Cardiac muscle cell (in vitro differentiated cells and primary cell): ENCODE measurements at regions not wholly inside any gene's neighbourhood (a gene's known extent, or its start where the extent isn't known, plus 50 kb on each side); places are given as distances from the start of the nearest gene placed in this dataset.
A peak's percentile ranks its signal among the peaks of the same experiment; 100 is the strongest.

Source experiments
- DNase-seq, 2 donors: peaks; one replicate each; pipeline versions ENCODE4 v3.0.0 to v3.0.0-alpha.2; 2010 to 2017; ENCODE audit warnings: low read depth in 1 of 2, low spot score in 1 of 2
- H3K27ac ChIP-seq: fragments of 200-600 bp; sonication (generic); 2 replicates; pipeline ENCODE4 v1.5.1; 2016
- H3K27me3 ChIP-seq: fragments of 200-600 bp; sonication (generic); 2 replicates; pipeline ENCODE4 v1.6.0; 2016; ENCODE audit warnings: control low read depth
- H3K36me3 ChIP-seq: fragments of 200-600 bp; sonication (generic); 2 replicates; pipeline ENCODE4 v1.5.1; 2016; ENCODE audit warnings: control low read depth
- H3K4me1 ChIP-seq: fragments of 200-600 bp; sonication (generic); 2 replicates; pipeline ENCODE4 v1.8.1; 2017; ENCODE audit warnings: low read depth, mild to moderate bottlenecking, mixed run types
- H3K4me3 ChIP-seq: fragments of 200-600 bp; sonication (generic); 2 replicates; pipeline ENCODE4 v1.5.1; 2016; ENCODE audit warnings: mild to moderate bottlenecking
- H3K9me3 ChIP-seq: fragments of 200-600 bp; sonication (generic); 2 replicates; pipeline ENCODE4 v1.5.1; 2017; ENCODE audit warnings: low read depth, mild to moderate bottlenecking, control low read depth
- CTCF ChIP-seq: IDR thresholded peaks from 2 replicates; pipeline ENCODE4 v1.5.1; 2012; ENCODE audit warnings: low read depth, mild to moderate bottlenecking, low read length

DNA sequence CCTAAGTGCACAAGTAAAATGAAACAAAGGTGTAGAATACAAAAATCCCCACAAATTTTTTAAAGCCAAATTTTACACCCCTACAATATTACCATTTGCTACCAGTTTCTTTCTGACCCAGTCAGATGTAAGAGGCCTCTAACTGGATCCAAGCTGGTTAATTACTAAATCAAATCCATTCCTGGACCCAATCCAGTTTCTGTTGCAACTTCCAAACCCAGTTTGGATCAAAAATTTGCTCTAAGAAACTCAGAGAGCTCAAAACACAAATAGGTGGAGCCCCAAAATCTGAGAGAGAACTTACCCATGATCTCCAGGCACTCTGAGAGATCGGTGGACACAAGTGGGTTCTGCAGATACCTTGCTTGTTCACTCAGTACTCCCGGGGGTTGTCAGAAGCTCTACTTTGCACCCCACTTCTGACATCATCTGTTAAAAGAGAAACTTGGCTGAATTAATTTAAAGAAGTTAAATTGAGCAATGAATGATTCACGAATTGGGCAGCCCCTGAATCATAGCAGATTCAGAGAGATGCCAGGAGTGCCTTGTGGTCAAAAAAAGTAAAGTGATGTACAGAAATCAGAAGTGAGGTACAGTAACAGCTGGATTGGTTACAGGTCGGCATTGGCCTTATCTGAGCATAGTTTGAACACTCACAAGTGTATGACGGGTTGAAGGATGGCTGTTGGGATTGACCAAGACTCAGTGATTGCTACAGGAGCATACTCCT lies 448.0 kb downstream of the KCNT2 start:
- H3K9me3 ChIP-seq: no peaks in the 10 kb centered on the region
- H3K4me1 ChIP-seq: no peaks in the 10 kb centered on the region
- peak in 1 of 2 donors; percentile 82 for DNase-seq
- H3K27me3 ChIP-seq: no peaks in the 10 kb centered on the region
- H3K36me3 ChIP-seq: no peaks in the 10 kb centered on the region
- no peak overlapping the region for H3K4me3 ChIP-seq
- no peak overlapping the region for H3K27ac ChIP-seq
- TF ChIP-seq CTCF: no peak

- Histone ChIP-seq H3K4me3 (no peak overlapping the region), H3K27ac (no peak overlapping the region), H3K36me3 (no peaks in the 10 kb centered on the region), H3K4me1 (no peaks in the 10 kb centered on the region), H3K27me3 (no peaks in the 10 kb centered on the region), H3K9me3 (no peaks in the 10 kb centered on the region)
- DNase-seq: no peak
- TF ChIP-seq CTCF: no peak
Observed at GRCh38 chr1:196155586-196155985, 452.7 kb downstream of the KCNT2 start.

GRCh38 chr1:196152975-196153374 lies 455.3 kb downstream of the KCNT2 start:
- Histone ChIP-seq H3K36me3 (no peaks in the 10 kb centered on the region), H3K27me3 (no peaks in the 10 kb centered on the region), H3K4me1 (no peaks in the 10 kb centered on the region), H3K27ac (no peak overlapping the region), H3K9me3 (no peaks in the 10 kb centered on the region), H3K4me3 (no peak overlapping the region)
- DNase-seq: peak in 1 of 2 donors; percentile 6
- no peak for TF ChIP-seq CTCF

GRCh38 chr1:196152086-196152485 lies 456.2 kb downstream of the KCNT2 start:
- H3K27ac ChIP-seq: no peak overlapping the region
- DNase-seq: no peak
- TF ChIP-seq CTCF: no peak
- H3K27me3 ChIP-seq: no peaks in the 10 kb centered on the region
- H3K9me3 ChIP-seq: no peaks in the 10 kb centered on the region
- H3K4me1 ChIP-seq: no peaks in the 10 kb centered on the region
- no peaks in the 10 kb centered on the region for H3K36me3 ChIP-seq
- no peak overlapping the region for H3K4me3 ChIP-seq

- Histone ChIP-seq H3K4me3 (no peak overlapping the region), H3K4me1 (no peaks in the 10 kb centered on the region), H3K27me3 (no peaks in the 10 kb centered on the region), H3K27ac (no peak overlapping the region), H3K36me3 (no peaks in the 10 kb centered on the region), H3K9me3 (no peaks in the 10 kb centered on the region)
- TF ChIP-seq CTCF: peak; percentile 44
- peak; percentile 20 to 69 for DNase-seq
Observed at GRCh38 chr1:196148367-196148970, 459.8 kb downstream of the KCNT2 start.
